A549 (cell line): ENCODE measurements at regions not wholly inside any gene's neighbourhood (a gene's known extent, or its start where the extent isn't known, plus 50 kb on each side); places are given as distances from the start of the nearest gene placed in this dataset.

Experiments
- ATAC-seq, 2 experiments: fragments of 200-7000 bp in 1 of 2; fragments of >200 bp in 1 of 2; cut with Nextera tagmentation in 1 of 2; cut with Tn5 transposase in 1 of 2; 3 replicates each; pipeline versions ENCODE4 v1.8.0 to v1.9.1; 2018 to 2020; ENCODE audit warnings: mild to moderate bottlenecking in 1 of 2, moderate library complexity in 1 of 2
- CTCF ChIA-PET: fragments of 300-600 bp; sonication (Branson Sonifier 250); formaldehyde crosslinking; extraction: SDS; loops from one replicate; lab custom pipeline; 2021; ENCODE audit warnings: antibody characterized with exemption, inconsistent platforms; lab: Yijun Ruan, JAX
- POLR2A ChIA-PET: fragments of 350-600 bp; formaldehyde crosslinking; extraction: SDS; loops from one replicate; lab custom pipeline; 2021; ENCODE audit warnings: antibody characterized with exemption, inconsistent platforms; lab: Yijun Ruan, JAX
- DNase-seq, 2 experiments: peaks; one replicate each; pipeline versions ENCODE4 v3.0.0 to v3.0.0-alpha.2; 2011 to 2016; ENCODE audit warnings: low read depth in 1 of 2, low spot score in 1 of 2
- FAIRE-seq: peaks from 2 replicates; lab custom pipeline; 2011; peaks lifted over from hg19 to GRCh38; lab: Jason Lieb, UNC
- H3K27ac ChIP-seq, 2 experiments: fragments of >200 bp; sonication (Bioruptor Twin); formaldehyde crosslinking; 3 replicates each; pipeline ENCODE4 v1.5.1; 2016 to 2017
- H3K4me1 ChIP-seq: fragments of >200 bp; sonication (Bioruptor Twin); formaldehyde crosslinking; 3 replicates; pipeline ENCODE4 v1.6.1; 2016
- H3K4me2 ChIP-seq: fragments of >200 bp; sonication (Bioruptor Twin); formaldehyde crosslinking; 3 replicates; pipeline ENCODE4 v1.6.1; 2016
- H3K4me3 ChIP-seq: fragments of >200 bp; sonication (Bioruptor Twin); formaldehyde crosslinking; 3 replicates; pipeline ENCODE4 v1.5.1; 2016
- H3K9me3 ChIP-seq: fragments of >200 bp; sonication (Bioruptor Twin); formaldehyde crosslinking; 3 replicates; pipeline ENCODE4 v1.6.1; 2016
- ATOH8 ChIP-seq: fragments of 250-450 bp; sonication (Bioruptor Pico); IDR thresholded peaks from 2 replicates; pipeline ENCODE4 v1.5.0; 2020; ENCODE audit warnings: low read depth, mild to moderate bottlenecking, moderate library complexity
- CBX8 ChIP-seq: fragments of 200-600 bp; sonication (generic); IDR thresholded peaks from 2 replicates; pipeline ENCODE4 v1.6.1; 2016
- CEBPB ChIP-seq, 2 experiments: fragments of >200 bp in 1 of 2; sonication (Bioruptor Twin) in 1 of 2; formaldehyde crosslinking in 1 of 2; IDR thresholded peaks; 2 replicates each; pipeline ENCODE4 v1.6.1; 2012 to 2016
- CHD4 ChIP-seq: fragments of 200-600 bp; sonication (generic); IDR thresholded peaks from 2 replicates; pipeline ENCODE4 v1.6.1; 2016; ENCODE audit warnings: antibody characterized with exemption, mild to moderate bottlenecking, borderline replicate concordance
- CTCF ChIP-seq: fragments of >200 bp; sonication (Bioruptor Twin); formaldehyde crosslinking; IDR thresholded peaks from 3 replicates; pipeline ENCODE4 v1.5.1; 2016
- FOXS1 ChIP-seq: fragments of 250-450 bp; sonication (Bioruptor Pico); IDR thresholded peaks from 2 replicates; pipeline ENCODE4 v1.5.0; 2020; ENCODE audit warnings: mild to moderate bottlenecking, moderate library complexity
- HDAC2 ChIP-seq: fragments of 200-600 bp; sonication (generic); IDR thresholded peaks from 2 replicates; pipeline ENCODE4 v1.6.1; 2016
- HOXB13 ChIP-seq: fragments of 250-450 bp; sonication (Bioruptor Pico); IDR thresholded peaks from 2 replicates; pipeline ENCODE4 v1.5.0; 2020; ENCODE audit warnings: low read depth, mild to moderate bottlenecking, moderate library complexity
- KDM5A ChIP-seq: fragments of 200-600 bp; sonication (generic); IDR thresholded peaks from 2 replicates; pipeline ENCODE4 v1.6.1; 2016; ENCODE audit warnings: antibody characterized with exemption, mild to moderate bottlenecking
- MAFK ChIP-seq: fragments of 450-650 bp; IDR thresholded peaks from 2 replicates; pipeline ENCODE4 v1.6.1; 2014; ENCODE audit not compliant: partially characterized antibody
- POLR2A ChIP-seq: IDR thresholded peaks from 2 replicates; pipeline ENCODE4 v1.6.1; 2012; ENCODE audit warnings: mild to moderate bottlenecking, low read length
- RFX5 ChIP-seq: fragments of 450-650 bp; IDR thresholded peaks from 2 replicates; pipeline ENCODE4 v1.7.1; 2014; ENCODE audit warnings: antibody characterized with exemption, mild to moderate bottlenecking, moderate library complexity
- RNF2 ChIP-seq: fragments of 200-600 bp; sonication (generic); IDR thresholded peaks from 2 replicates; pipeline ENCODE4 v1.6.1; 2016; ENCODE audit warnings: low read depth, mild to moderate bottlenecking, antibody characterized with exemption, moderate library complexity, borderline replicate concordance
- TP53 ChIP-seq: fragments of 250-450 bp; sonication (Bioruptor Pico); IDR thresholded peaks from 2 replicates; pipeline ENCODE4 v1.5.0; 2021; ENCODE audit warnings: mild to moderate bottlenecking, moderate library complexity
- ZNF302 ChIP-seq: fragments of 250-450 bp; sonication (Bioruptor Pico); IDR thresholded peaks from 2 replicates; pipeline ENCODE4 v1.9.0; 2021; ENCODE audit warnings: inconsistent platforms, mild to moderate bottlenecking, moderate library complexity
- WGBS: methylation state at CpG from one replicate; pipeline ENCODE4 v1.1.6; 2017; ENCODE audit errors: missing lambda C conversion rate; 5-methylcytosine and 5-hydroxymethylcytosine counted together
- small RNA-seq, 6 experiments: library from RNA; depleted of rRNA; stranded (forward); fragments of <200 nt; gene quantifications; one replicate each; pipeline ENCODE3, GENCODE V24; 2012

GRCh38 chrX:100048156-100048555 is 361.9 kb downstream of the PCDH19 start:
- ATAC-seq, result no peak
- TF ChIP-seq RFX5 (no peak), ATOH8 (CRISPR knock-in tag) (no peak), TP53 (no peak), KDM5A (no peak), CHD4 (no peak), HOXB13 (CRISPR knock-in tag) (no peak), ZNF302 (CRISPR knock-in tag) (no peak), RNF2 (no peak), MAFK (no peak), CEBPB (IDR thresholded peaks at IDR 0.05) (no peak), HDAC2 (no peak), FOXS1 (no peak), CTCF (no peak), POLR2A (no peak), CBX8 (no peak)
- no peak for DNase-seq
- no peak overlapping the region for H3K4me3 ChIP-seq
- no peaks in the 10 kb centered on the region for H3K4me1 ChIP-seq
- ChIA-PET CTCF (no interaction called here), POLR2A (no interaction called here)
- no peak overlapping the region for H3K27ac ChIP-seq
- WGBS, result 0% methylated on average over 5 of the region's 5 CpGs
- no peak overlapping the region for H3K4me2 ChIP-seq
- H3K9me3 ChIP-seq, result no peaks in the 10 kb centered on the region
- no peak for FAIRE-seq

Small RNAs in the stretch of these regions (small RNA-seq; reads per million reads assigned to genes)
- gene RF00402, result 0 reads per million in 6 experiments
